HCT116 (cell line): ENCODE measurements at regions not wholly inside any gene's neighbourhood (a gene's known extent, or its start where the extent isn't known, plus 50 kb on each side); places are given as distances from the start of the nearest gene placed in this dataset.

Experiments
- ATAC-seq: fragments of 200-7000 bp; cut with Tn5 transposase; 2 replicates; pipeline ENCODE4 v1.9.1; 2020; ENCODE audit warnings: mild to moderate bottlenecking, moderate library complexity
- BruUV-seq: library from RNA; stranded (reverse); fragments of 400-500 nt; replicated peaks from 2 replicates; lab custom pipeline; 2021; lab: Mats Ljungman, UMichigan
- CTCF ChIA-PET: fragments of 300-600 bp; sonication (Branson Sonifier 250); formaldehyde crosslinking; loops from one replicate; lab custom pipeline; 2021; ENCODE audit warnings: antibody characterized with exemption; lab: Charles Lee
- POLR2A ChIA-PET: fragments of 300-600, 350-600 bp; sonication (Branson Sonifier 250); formaldehyde crosslinking; loops from one replicate; lab custom pipeline; 2021; ENCODE audit warnings: antibody characterized with exemption; lab: Charles Lee
- RAD21 ChIA-PET, 2 experiments: fragments of 300-600 bp; sonication (Branson Sonifier 250); formaldehyde crosslinking; loops; one replicate each; lab custom pipeline; 2023; ENCODE audit warnings: low total read pairs in 2 of 2; ENCODE audit not compliant: uncharacterized antibody in 2 of 2, unreplicated experiment in 2 of 2, low non-redundant PET in 1 of 2; lab: Charles Lee
- DNase-seq: peaks from one replicate; pipeline ENCODE4 v3.0.0-alpha.2; 2010; ENCODE audit warnings: low read depth, low spot score
- H2AFZ ChIP-seq: fragments of 200-600 bp; shearing (Covaris generic), sonication (generic); 2 replicates; pipeline ENCODE4 v1.6.1; 2017; ENCODE audit warnings: low read depth, mixed run types, mixed read lengths, antibody characterized with exemption, low read length; ENCODE audit not compliant: poor library complexity, severe bottlenecking
- H3K27ac ChIP-seq: 2 replicates; pipeline ENCODE4 v1.5.1; 2012; ENCODE audit warnings: low read depth, low read length
- H3K27me3 ChIP-seq: fragments of 200-600 bp; sonication (generic); 2 replicates; pipeline ENCODE4 v1.6.1; 2016; ENCODE audit warnings: mixed run types, low read length, mixed read lengths; ENCODE audit not compliant: insufficient read depth
- H3K36me3 ChIP-seq, 2 experiments: fragments of 200-500 bp in 1 of 2; fragments of 200-600 bp in 1 of 2; sonication (Bioruptor generic) in 1 of 2; sonication (generic) in 1 of 2; 2 replicates each; pipeline versions ENCODE4 v1.5.1 to v1.6.1; 2014 to 2016; ENCODE audit warnings: low read length in 2 of 2, inconsistent platforms in 1 of 2, mixed read lengths in 1 of 2, mixed run types in 1 of 2; ENCODE audit not compliant: insufficient read depth in 2 of 2, control insufficient read depth in 1 of 2
- H3K4me1 ChIP-seq, 2 experiments: fragments of 200-600 bp in 1 of 2; sonication (generic) in 1 of 2; 2 replicates each; pipeline versions ENCODE4 v1.5.1 to v1.6.1; 2012 to 2017; ENCODE audit warnings: low read length in 2 of 2, inconsistent platforms in 1 of 2, mild to moderate bottlenecking in 1 of 2, mixed read lengths in 1 of 2, mixed run types in 1 of 2, moderate library complexity in 1 of 2; ENCODE audit not compliant: insufficient read depth in 2 of 2, control insufficient read depth in 1 of 2
- H3K4me2 ChIP-seq: fragments of 200-600 bp; sonication (generic); 2 replicates; pipeline ENCODE4 v1.6.1; 2017; ENCODE audit warnings: mixed run types, low read length, mixed read lengths
- H3K4me3 ChIP-seq, 2 experiments: fragments of 200-600 bp in 1 of 2; sonication (generic) in 1 of 2; replicated peaks in 1 of 2; 2 replicates each; pipeline ENCODE4 v1.5.1; 2011 to 2016; ENCODE audit warnings: low read length in 2 of 2, control low read depth in 1 of 2, low read depth in 1 of 2, mild to moderate bottlenecking in 1 of 2, mixed read lengths in 1 of 2, mixed run types in 1 of 2
- H3K79me2 ChIP-seq: fragments of 200-600 bp; sonication (generic); 2 replicates; pipeline ENCODE4 v1.6.1; 2017; ENCODE audit warnings: mild to moderate bottlenecking, mixed run types, low read length, moderate library complexity, mixed read lengths; ENCODE audit not compliant: insufficient read depth
- H3K9ac ChIP-seq: fragments of 200-600 bp; sonication (generic); 2 replicates; pipeline ENCODE4 v1.6.1; 2016; ENCODE audit warnings: low read length, mixed read lengths
- H3K9me2 ChIP-seq: fragments of 200-600 bp; sonication (generic), shearing (Covaris generic); 2 replicates; pipeline ENCODE4 v1.6.1; 2017; ENCODE audit warnings: mixed run types, mild to moderate bottlenecking, moderate library complexity; ENCODE audit not compliant: insufficient read depth
- H3K9me3 ChIP-seq, 2 experiments: fragments of 200-500 bp in 1 of 2; fragments of 200-600 bp in 1 of 2; sonication (Bioruptor generic) in 1 of 2; sonication (generic) in 1 of 2; 2 replicates each; pipeline ENCODE4 v1.6.1; 2014 to 2017; ENCODE audit warnings: low read length in 2 of 2, mixed read lengths in 2 of 2, inconsistent platforms in 1 of 2, low read depth in 1 of 2, mild to moderate bottlenecking in 1 of 2, mixed run types in 1 of 2, moderate library complexity in 1 of 2; ENCODE audit not compliant: control insufficient read depth in 1 of 2, insufficient read depth in 1 of 2
- H4K20me1 ChIP-seq: fragments of 200-600 bp; sonication (generic), shearing (Covaris generic); 2 replicates; pipeline ENCODE4 v1.6.1; 2017; ENCODE audit warnings: mixed run types, mild to moderate bottlenecking, moderate library complexity; ENCODE audit not compliant: insufficient read depth
- EZH2phosphoT487 ChIP-seq: fragments of 200-600 bp; IDR thresholded peaks from 2 replicates; pipeline ENCODE4 v1.6.1; 2018; ENCODE audit warnings: antibody characterized with exemption, borderline replicate concordance
- POLR2AphosphoS5 ChIP-seq: IDR thresholded peaks from 2 replicates; pipeline ENCODE4 v1.6.1; 2011; ENCODE audit warnings: mild to moderate bottlenecking, low read depth, low read length, moderate library complexity
- ZFX ChIP-seq: fragments of 450-650 bp; IDR thresholded peaks from 2 replicates; pipeline ENCODE4 v1.6.1; 2017
- intact Hi-C: fragments of 100-400 bp; cut with micrococcal nuclease; formaldehyde crosslinking; loops from 2 replicates; pipeline ENCODE4 v1.10.0; 2022
- TF ChIP-seq, protein P1 (sequence below): IDR thresholded peaks from 2 replicates; pipeline ENCODE4 v1.6.1; 2012

DNA sequence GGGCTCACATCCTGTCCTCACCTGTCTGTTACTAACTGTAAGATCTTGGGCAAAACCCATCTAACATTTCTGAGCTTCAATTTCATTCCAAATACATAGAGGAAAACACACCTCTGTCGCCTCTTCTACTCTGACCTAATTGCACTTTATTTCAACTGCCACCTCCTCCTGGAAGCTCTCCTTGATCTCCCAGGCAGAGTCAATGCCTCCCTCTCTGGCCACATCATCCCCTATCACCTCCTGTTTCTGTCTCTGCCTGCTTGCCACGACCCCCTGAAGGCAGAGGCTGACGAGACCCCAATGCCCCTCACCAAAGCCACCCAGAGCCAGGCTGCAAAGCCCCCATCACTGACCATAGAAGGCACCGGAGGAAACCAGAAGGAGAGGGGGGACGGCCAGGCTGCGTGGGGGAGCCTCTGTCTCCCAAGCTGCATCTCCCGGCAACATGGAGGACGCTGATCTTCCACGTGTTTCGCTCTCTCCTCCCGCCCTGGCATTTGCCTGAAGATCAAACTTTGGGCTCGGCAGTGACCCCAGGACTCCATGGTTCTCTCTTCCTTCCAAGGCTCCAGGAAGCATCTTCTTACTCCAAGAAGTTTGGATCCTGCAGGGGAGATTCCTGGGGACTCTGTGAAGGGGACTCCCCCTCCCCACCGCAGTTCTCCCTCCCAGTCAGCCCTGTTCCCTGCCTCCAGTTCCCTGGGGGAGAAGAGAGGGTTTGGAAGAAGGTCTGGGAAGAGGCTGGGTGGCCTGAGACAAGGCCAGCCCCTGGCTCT lies 50.1 kb upstream of the BCL11B start:
- Histone ChIP-seq H3K4me3 (no peak overlapping the region), H3K4me2 (no peak overlapping the region), H3K36me3 (no peaks in the 10 kb centered on the region), H3K9ac (no peak overlapping the region), H3K4me1 (peaks cover 0 to 11% of the 10 kb centered on the region in 2 experiments; a peak in 1 of 4 replicates), H3K9me3 (no peaks in the 10 kb centered on the region), H4K20me1 (no peaks in the 10 kb centered on the region), H3K9me2 (no peaks in the 10 kb centered on the region), H3K79me2 (no peaks in the 10 kb centered on the region), H2AFZ (no peak overlapping the region), H3K27ac (no peak overlapping the region), H3K27me3 (peaks cover 2% of the 10 kb centered on the region; the same call in 1 of the 2 replicates)
- CTCF ChIA-PET = no interaction called here
- POLR2A ChIA-PET = no interaction called here
- TF ChIP-seq POLR2AphosphoS5 (no peak), ZFX (no peak), EZH2phosphoT487 (no peak)
- TF ChIP-seq, protein P1, sequence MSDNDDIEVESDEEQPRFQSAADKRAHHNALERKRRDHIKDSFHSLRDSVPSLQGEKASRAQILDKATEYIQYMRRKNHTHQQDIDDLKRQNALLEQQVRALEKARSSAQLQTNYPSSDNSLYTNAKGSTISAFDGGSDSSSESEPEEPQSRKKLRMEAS = no peak
- no TSS peak for BruUV-seq
- intact Hi-C loops = no loop called here
- DNase-seq = no peak
- ATAC-seq = no peak
- RAD21 ChIA-PET = no interaction called here
